ENCODE measurements at regions not wholly inside any gene's neighbourhood (a gene's known extent, or its start where the extent isn't known, plus 50 kb on each side); places are given as distances from the start of the nearest gene placed in this dataset.

DNA sequence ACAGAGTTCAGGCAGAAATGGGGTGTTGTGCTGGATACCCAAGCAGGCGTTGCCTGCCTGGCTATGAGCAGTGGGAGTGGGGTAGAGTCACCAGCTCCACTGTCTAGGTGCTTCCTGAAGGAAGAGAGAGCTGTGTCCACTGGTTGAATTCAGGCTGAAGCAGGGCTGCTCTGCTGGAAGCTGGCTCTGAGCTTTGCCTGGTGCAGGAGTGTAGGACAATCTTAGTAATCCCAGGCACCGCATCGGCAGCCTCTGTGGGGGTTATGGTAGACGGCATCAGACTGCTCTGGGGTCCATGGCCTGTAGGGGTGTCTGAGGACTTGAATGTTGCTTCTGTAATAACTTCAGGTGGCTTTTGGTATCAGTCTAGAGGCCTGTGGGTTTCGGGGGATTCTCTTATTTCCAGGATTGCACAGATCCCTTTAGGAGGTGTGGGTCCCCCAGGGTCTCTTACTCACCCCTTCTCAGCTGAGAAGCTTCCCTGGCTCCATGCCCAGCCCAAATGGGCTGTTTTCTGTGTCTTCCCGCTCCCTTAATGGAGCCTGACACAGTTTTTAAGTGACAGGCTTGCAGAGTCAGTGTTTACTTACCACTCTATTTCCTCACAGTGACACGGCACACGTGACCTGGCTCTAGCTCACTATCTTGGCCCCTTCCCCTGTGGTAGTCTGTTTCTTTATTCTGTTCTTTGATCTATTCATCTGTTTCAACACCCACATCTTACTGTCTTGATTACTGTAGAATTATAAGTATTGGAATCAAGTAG is 644.3 kb downstream of the CBLN2 start:
- DNase-seq (ENCODE audit: low spot score): no peak

GRCh38 chr18:71899183-71899582 is 645.0 kb downstream of the CBLN2 start:
- DNase-seq (ENCODE audit: low spot score): no peak

- no peak for DNase-seq (ENCODE audit: low spot score)
These were observed 656.6 kb downstream of the CBLN2 start for GRCh38 chr18:71887509-71887908.

- DNase-seq (ENCODE audit: low spot score): no peak
These were observed 665.9 kb downstream of the CBLN2 start for GRCh38 chr18:71878226-71878625.

GRCh38 chr18:71873695-71874094 is 670.4 kb downstream of the CBLN2 start:
- DNase-seq (ENCODE audit: low spot score): no peak

DNA sequence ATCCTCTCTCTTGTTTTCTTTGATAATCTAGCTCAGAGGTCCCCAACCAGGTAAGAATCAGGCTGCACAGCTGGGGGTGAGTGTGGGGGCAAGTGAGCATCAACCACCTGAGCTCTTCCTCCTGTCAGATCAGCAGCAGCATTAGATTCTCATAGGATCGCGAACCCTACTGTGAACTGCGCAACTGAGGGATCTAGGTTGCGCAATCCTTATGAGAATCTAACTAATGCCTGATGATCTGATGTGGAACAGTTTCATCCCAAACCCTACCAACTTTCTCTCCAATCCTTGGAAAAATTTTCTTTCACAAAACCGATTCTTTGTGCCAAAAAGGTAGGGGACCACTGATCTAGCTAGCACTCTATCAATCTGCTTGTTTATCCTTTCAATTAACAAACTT is 678.3 kb downstream of the CBLN2 start:
- DNase-seq (ENCODE audit: low spot score): no peak

DNA sequence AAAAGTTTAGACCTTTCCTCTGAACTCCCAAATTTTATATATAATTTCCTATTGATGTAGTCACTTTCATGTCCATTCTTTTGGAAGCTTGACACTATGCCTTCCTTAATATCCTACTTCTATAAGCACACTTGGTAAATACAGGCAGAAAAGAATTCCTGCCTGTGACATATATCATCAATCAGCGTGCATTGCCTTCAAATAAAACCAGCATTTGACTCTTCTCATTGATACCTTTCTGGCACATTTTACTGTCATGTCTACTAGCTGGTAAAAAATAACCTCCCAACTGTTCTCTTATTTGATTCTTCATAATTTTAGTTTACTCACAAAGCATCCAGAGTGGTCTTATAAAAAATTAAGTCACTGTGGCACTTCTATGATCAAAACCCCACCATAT is 693.5 kb downstream of the CBLN2 start:
- no peak for DNase-seq (ENCODE audit: low spot score)

GRCh38 chr18:71849407-71849806 is 694.7 kb downstream of the CBLN2 start:
- DNase-seq (ENCODE audit: low spot score): no peak

DNA sequence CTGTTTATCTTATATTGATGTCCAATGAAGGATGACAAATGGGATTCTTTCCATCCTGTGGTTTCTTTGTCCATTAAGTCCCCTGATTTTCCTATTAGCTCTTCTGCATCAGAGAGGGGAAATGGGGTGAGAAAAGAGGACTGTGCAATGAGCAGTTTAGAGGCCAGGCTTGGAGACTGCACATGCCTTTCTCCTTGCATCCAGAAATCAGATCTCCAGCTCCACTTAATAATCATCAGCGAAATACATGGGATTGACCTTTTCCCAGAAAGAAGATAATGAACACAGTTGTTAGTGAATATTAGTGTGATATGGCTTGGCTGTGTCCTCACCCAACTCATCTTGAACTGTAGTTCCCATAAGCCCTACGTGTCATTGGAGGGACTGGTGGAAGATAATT is 697.4 kb downstream of the CBLN2 start:
- no peak for DNase-seq (ENCODE audit: low spot score)

- DNase-seq (ENCODE audit: low spot score): no peak
These were observed 699.3 kb downstream of the CBLN2 start for GRCh38 chr18:71844814-71845213.

DNA sequence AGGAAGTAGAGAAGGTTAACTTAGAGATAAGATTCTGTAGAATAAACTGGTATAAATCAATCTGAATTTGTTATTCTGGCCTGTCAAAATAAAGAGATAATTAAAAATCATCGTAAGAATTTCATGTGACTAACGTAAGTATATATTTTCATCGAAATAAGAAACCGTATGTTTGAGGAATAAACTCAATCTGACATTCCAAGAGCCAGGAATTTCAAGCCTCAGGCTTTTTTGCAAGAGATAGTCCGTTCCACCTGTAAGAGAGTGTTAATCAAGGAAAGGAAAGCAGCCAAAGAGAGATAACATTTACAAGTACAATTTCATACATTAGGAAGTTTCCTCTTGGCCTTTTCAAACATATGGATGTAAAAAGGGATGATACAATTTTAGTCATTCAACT is 701.5 kb downstream of the CBLN2 start:
- DNase-seq (ENCODE audit: low spot score): no peak

DNA sequence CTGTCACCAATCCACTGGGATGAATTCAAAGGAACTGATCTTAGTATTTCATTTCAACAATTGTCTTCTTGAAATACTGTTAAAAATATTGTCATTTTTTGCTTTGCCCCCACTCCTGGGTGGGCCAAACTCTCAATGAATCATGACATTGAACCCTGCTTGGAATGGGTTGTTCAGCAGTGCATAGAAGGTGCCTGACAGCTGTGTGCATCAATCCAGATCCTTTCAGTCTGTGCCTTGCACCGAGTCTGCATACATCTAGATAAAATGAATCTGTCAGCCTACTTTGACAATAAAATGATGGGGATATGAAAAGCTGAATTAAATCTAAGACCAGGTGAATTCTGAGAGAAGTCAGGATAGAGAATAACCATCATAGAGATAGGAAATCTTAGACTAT is 706.6 kb downstream of the CBLN2 start:
- no peak for DNase-seq (ENCODE audit: low spot score)

DNA sequence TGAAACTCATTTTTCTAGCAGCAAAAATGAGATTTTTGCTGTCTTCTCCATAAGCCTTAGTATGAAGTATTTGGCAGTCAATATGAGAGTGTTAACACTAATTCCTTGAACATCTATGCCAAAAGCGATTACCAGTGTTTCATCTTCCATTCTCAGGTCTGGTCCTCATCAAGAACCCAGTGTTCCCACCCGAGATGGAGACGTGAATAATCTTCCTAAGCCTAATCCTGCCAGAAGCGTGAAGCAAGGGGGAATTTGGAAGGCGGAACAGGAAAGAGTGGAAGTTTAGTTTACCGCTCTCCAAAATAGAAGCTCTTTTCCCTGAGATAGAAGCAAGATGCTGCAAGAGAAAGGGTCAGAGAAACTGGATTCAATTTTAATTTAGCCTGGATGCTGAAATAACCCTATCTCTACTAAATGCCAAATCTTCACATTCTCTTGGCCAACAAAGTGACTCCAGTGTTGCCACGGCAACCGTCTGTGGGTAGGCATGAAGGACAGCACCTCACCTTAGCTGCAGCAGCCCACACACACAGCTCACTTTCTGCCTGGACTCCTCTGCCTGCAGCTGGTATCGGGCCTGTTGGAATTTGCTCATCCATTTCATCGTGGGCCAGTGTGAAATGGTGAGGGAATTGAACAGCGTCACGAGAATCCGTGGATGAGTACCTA is 711.1 kb downstream of the CBLN2 start:
- DNase-seq (ENCODE audit: low spot score): no peak

DNA sequence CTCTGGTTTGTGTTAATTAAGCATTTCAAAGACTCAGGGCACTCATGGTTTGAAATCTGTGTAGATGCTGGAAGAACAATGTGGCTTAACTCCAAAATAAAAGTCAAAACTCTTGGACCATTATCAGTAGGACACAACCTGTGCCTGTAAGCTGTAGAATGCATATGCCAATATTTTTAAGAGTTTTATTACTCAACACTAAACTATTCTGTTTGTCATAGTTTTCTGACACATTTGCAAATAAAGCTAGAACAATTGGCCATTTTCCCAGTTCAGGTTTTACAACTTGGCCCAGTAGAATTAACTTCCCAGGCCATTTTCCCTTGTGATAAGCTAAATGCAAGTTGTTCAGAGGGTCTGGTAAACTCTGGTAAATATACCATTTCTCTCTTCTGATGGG is 713.1 kb downstream of the CBLN2 start:
- no peak for DNase-seq (ENCODE audit: low spot score)

DNA sequence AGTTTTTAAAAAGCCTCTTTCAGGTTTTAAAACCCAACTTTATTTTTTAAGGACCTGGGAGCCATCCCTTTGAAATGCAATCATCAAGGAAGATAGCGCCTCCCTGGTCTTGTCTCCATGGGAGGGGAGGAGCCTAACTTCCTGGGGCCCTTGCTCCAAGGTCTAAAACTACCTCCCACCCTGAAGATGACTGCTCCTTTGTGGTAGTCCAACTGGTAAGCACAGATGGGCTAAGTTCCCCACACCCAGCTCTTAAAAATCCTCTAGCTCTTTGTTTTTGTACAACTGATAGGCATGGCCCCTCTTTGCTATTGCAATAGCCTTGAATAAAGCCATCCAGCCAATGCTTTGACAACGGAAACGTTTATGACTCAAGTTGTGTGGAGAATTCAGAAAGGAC is 716.8 kb downstream of the CBLN2 start:
- DNase-seq (ENCODE audit: low spot score): no peak

GRCh38 chr18:71815305-71815704 is 728.8 kb downstream of the CBLN2 start:
- DNase-seq (ENCODE audit: low spot score): no peak

GRCh38 chr18:71809711-71810110 is 734.4 kb downstream of the CBLN2 start:
- no peak for DNase-seq (ENCODE audit: low spot score)

DNA sequence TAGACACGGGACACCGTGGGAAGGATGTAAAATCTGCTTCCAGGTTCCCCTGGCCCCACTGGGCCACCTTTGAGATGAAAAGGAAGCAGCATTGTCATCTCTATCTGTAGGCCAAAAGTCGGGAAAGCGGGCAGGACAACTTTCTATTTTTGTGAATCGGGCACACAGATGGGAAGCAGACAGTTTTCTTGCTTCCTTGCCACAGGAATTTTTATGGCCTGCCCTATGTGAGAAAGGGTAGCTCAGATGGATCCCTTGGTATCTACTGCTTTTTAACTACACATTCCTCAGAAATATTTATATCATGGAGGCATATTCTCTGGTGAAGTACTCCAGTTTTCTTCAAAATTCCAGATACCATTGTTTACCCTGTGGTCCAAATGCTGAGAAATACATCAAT is 735.5 kb downstream of the CBLN2 start:
- no peak for DNase-seq (ENCODE audit: low spot score)

- DNase-seq (ENCODE audit: low spot score): no peak
These were observed 736.6 kb downstream of the CBLN2 start for GRCh38 chr18:71807586-71807985.

- DNase-seq (ENCODE audit: low spot score): no peak
These were observed 745.0 kb downstream of the CBLN2 start for GRCh38 chr18:71798986-71799673.

DNA sequence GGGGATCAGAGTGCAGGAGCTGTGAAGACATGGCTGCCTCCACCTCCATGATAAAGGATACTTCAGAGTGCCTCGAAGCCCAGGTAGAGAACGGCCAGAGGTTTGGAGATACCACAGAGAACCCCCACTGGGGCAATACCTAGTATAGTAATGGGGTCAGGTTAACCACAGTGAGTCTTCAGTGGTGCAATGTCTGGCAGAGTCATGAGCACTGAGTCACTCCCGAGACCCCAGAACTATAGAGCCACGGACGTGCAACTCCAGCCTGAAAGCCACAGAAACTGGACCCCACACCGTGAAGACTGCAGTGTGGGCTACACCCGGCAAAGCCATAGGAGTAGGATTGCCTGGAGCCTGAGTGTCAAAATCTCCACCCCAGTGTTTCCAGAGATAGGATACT is 746.6 kb downstream of the CBLN2 start:
- no peak for DNase-seq (ENCODE audit: low spot score)

- DNase-seq (ENCODE audit: low spot score): no peak
These were observed 759.4 kb downstream of the CBLN2 start for GRCh38 chr18:71784777-71785176.

- no peak for DNase-seq (ENCODE audit: low spot score)
These were observed 783.6 kb downstream of the CBLN2 start for GRCh38 chr18:71760541-71760940.
